HG02678 (cell line): ENCODE measurements at regions not wholly inside any gene's neighbourhood (a gene's known extent, or its start where the extent isn't known, plus 50 kb on each side); places are given as distances from the start of the nearest gene placed in this dataset.

Experiments
- ATAC-seq: cut with Tn5 transposase; IDR thresholded peaks from one replicate; pipeline ENCODE4 v1.9.1; 2021; ENCODE audit warnings: mild to moderate bottlenecking, moderate library complexity; ENCODE audit not compliant: unreplicated experiment

DNA sequence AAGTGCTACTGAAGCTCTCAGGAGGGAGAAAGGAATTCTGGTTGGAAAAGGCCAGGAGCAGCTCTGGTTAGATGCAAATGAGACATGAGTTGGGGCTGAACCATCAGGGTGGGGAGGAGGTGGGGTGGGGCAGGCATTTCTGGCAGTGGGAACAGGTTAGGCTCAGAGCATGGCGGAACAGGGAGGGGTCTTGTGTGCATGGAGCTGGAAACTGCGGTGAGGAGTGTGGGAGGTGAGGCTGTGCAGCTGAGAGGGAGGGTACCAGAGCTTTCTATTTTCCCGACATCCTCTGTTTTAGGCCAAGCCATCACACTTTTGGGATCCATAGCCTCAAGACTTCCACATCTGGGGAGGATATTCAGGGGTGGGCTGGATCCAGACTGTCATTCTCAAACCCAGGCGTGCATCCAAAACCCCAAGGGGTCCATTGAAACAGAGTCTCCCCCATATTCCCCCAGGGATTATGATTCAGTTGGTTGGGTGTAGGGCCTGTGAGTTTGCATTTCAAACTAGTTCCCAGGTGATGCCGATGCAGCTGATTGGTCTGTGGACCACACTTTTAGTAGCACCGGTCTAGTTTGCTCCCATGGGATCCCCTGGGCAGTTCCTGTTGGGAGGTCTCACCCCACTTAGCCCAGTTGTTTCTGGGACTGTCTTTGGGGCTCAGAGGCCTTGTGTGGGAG lies 100.9 kb upstream of the TLE3 start:
- no peak for ATAC-seq

DNA sequence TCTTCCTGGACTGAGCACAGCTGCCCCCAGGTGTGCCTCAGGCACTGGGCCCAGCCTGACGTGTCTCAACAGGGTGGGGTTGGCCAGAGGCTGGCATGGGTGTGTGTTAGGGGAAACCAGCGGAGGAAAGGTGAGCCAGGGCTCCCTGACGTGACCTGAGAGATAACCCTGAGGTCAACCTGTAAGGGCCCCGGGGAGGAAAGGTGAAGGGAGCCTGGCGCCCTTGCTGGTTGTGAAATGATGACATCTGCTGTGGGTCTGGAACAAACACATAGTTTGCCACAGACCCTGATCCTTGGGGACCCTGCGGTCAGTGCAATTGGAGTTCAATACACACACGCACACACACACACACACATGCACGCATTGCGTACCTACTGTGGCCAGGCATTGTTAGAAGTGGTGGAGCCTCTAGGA lies 100.2 kb upstream of the TLE3 start:
- ATAC-seq = no peak

DNA sequence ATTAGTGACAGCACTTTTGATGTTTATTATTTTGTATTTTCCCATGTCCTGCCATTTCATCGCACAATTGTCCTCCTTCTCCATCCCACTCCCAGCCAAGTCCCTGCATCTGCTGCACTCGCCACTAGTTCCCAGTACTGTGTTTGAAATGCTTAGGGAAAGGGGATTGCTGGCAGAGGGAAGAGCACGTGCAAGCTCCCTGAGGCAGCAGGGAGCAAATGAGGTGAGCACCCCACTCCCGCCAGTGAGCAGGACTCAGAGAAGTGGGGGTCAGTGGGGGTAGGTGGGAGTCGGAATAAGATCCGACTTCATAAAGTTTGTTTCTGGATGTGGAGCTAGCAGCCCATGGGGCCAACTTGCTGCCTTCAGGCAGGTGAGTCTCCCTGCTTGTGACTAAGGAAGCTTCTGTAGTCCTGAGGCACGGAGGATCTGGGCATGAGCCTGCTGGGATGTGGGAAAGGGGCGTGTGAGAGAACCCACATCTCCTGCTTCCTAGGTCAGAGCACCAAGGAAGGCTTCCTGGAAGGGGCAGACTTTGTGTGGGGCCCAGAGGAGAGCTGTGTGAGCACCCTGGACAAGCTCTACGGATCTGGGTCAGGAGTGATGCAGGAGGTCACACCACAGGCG lies 99.7 kb upstream of the TLE3 start:
- ATAC-seq = no peak

DNA sequence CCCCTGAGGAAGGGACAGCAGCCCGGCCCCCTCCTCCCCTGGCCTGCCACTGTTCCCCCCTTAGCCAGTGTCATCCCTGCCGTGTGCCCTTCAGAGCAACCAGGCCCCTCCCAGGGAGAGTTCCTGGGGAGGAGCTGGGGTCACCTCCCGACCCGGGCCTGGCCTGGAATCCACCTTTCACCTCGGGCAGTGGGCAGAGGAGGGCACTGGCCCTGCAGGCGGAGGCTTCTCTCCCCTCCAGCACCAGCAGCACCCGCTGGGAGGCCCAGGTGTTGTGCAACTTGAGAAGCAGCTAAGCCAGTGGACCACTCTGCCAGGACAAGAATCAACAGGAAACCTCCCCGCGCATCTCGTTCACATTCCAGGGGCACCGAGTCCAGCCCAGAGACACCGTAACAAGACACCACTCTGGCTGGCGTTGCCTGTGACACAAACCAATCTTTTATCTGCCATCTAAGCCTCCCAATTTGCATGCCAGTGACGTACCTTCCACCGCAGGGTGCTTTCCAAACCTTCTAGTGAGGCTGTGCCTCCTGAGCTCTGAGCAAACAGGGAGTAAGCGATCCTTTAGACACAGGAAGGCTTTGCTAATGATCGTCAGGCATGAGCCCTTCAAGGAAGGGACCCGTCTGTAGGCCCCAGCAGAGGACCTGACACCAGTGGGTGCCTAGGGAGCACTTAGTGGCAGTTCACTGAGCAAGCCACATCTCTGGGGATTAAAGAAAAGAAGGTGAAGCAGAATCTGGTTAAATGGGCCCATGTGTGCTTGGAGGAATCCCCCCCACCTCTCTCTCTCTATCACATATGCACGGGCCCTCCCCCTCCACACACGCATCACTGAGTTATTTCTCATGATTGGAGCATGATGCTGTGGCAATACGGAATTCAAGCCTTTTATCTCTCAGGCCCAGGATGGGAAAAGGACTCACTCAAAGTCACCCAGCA lies 98.9 kb upstream of the TLE3 start:
- peak; percentile 82 for ATAC-seq

DNA sequence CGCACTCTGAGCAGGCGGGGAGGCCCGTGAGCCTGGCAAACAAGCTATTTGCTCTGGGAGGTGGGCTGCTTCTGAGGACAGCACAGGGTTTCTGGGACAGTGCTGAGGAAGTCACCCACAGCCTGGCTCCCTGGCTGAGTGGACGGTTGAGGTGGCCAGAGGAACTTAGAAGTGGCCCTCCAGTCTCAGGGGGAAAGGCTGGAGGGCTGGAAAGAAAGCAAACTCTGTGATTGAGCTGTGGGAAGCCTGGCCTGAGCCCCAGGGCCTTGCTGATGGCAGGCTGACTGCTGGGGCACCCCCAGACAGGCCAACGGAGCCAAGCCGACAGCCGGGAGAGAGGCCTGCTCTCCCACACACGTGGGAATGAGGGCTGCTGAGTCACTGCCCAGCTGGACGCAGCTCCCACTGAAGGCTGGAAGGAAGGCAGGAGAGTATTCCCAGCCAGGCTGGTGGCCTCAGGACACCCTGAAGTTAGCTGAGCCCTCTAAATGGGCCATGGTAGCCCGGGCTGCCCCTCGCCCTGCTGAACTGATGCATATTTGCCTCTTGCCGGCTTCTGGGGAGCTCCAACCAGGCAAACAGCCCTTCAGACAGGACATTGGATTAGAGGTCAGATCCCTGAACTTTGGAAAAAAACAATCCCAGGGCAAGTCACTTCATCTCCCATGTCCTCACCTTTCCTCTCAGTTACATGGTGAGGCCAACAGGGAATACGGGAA lies 98.0 kb upstream of the TLE3 start:
- no peak for ATAC-seq

DNA sequence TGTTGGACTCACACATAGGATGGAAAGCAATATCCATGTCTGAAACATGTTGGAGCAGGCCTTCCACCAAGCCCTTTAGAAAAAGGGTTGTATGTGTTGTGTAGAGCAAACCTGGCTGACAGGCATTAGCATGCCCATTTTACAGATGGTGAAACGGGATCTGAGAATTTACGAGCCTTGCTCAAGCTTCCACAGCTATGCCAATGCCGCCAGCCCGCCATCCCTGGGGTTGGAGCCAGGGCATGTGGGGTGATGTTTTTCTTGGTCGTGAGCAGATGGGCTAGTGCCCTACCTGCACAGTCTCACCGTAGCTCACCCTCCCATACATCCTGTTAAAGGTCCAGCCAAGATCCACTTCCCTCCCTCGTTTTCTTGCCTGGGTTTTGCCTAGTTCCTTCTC lies 97.5 kb upstream of the TLE3 start:
- ATAC-seq = no peak

DNA sequence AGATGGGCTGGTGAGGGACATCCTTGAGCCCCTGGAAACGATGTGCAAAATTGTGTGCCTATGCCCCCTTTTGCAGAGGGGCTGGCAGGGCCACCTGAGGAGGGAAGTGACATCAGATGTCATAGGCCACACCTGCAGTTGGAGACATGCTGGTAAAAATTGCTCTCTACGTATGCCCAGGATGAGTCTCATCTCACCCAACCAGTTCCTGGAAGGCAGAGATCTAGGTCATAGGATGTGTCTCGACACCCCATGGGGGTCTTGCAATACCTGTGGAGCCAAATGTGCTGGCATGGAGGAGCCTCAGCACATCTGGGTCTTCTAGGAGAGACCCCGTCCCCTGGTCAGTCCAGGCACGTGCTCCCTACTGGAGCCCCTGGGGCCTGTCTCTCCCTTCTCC lies 96.5 kb upstream of the TLE3 start:
- ATAC-seq = no peak

DNA sequence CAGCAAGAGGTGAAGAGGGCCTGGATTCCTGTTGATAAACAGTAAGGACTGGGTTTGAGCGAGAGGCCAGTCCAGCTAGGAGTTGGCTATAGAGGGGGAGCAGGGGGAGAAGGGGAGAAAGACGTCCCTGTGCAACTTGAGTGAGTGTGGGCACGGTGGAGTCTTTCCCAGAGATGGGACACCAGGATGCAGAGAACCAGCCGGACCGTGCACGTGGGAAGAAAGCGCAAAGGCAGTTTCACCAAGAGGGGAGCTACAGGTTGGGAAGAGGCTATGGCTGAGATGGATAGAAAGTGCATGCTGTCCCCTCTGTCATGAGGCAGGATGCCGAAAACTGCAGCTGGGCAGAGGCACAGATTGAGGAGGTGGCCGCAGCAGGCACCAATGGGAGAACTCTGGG lies 96.0 kb upstream of the TLE3 start:
- ATAC-seq = no peak

DNA sequence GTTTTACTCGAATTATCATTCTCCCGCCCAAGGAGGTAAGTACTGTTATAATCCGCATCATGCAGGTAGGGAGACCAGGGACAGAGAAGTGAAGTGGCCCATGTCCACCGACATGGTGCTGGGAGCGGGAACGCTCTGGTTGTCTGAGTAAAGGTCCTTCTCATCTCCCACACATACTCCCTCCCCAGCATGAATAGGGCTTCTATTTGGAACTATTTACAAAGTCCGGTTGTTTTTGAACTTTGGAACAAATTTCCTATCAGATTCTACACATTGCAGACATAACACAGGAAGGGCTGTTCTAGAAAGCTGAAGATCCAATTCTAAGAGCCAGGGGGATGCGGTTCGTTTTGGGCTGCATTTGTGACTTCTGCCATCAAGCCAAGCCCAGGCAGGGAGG lies 94.8 kb upstream of the TLE3 start:
- no peak for ATAC-seq

DNA sequence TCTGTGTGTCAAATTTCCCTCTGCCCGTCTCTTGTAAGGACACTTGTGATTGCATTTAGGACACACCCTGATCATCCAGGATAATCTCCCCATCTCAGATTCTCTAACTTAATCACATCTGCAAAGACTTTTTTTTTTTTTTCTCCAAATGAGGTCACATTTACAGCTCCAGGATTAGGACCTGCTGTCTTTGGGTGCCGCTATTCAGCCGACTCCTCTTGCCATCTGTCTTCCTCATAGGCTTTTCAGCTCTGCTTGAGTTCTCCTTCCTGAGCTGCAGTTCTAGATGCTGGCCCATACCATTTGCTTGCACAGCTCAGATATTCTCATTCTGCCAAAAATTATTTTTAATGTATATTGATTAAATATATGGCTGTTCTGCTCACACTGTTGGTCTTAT lies 94.3 kb upstream of the TLE3 start:
- ATAC-seq = no peak

DNA sequence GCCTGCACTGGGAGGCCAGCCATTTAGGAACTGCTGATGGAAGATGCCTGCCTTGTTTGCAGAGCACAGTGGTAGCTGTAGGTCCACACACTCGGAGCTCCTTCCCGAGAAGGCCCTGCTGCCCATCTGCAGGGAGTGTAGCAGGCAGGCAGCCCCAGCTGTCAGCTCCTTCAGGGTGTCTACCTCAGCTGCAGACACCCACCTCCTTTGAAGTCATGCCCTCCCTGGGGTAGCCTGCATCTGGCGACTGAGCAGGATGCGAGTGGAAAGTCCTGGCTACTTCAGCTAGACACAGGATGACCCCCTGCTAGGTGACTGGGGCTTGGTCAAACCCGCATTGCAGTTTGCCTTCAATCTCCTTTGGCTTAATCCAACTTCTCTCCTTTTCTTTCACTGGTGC lies 93.2 kb upstream of the TLE3 start:
- ATAC-seq = no peak

DNA sequence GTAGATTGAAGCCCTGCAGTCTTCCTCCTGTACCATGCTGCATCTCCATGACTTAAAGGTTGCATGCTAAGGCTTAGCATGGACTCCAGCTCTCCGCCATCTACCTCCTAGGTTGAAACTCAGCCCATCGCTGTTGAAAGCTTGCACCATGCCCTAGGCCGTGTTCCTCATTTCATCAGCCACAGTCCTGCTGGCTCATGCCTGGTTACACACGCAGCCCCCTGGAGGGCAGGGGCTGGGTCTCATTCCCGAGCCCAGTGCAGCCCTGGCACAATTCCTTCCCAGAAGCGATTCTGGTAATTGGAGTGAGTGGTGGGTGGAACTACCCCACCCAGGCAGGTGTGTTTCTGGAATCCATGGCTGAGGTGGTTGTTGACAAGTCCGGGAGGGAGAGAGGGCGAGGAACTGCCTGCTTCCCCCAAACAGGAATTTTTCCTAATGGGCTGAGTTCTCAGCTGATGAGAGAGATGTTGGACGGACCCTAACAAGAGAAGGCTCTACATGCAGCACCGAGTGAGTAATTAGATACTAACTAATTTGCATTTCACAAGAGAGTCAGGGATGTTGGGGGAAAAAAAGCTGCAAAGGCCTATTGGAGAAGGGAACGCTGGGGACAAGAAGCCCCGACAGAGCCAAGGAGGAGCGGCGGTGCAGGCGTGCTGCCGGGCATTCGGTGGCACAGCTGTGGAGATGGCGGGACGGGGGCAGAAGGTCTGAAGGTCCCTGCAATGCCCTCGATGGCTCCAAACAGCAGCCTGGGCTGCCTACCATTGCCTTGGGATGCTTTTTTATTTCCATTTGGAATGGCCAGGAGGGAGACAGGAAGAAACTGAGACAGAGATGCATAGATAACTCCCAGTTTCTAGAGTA lies 92.3 kb upstream of the TLE3 start:
- ATAC-seq = no peak

DNA sequence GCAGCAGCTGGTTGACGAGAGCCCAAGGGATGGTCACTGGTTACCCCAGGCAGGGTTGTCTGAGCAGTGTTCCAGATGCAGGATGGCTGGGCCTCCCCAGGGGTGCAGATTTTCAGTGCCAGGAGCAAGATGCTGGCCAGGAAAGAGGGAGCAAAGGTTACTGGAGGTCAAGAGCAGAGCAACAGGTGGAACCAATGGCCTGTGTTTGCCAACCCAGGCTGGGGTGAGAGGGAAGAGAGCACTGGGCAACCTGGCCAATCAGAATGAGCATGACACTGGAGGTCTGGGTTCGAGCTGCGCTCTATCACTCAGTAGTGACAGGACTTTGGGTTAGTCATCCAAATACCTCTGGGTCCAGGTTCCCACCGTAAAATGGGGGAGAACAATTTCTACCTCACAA lies 90.6 kb upstream of the TLE3 start:
- ATAC-seq = no peak

DNA sequence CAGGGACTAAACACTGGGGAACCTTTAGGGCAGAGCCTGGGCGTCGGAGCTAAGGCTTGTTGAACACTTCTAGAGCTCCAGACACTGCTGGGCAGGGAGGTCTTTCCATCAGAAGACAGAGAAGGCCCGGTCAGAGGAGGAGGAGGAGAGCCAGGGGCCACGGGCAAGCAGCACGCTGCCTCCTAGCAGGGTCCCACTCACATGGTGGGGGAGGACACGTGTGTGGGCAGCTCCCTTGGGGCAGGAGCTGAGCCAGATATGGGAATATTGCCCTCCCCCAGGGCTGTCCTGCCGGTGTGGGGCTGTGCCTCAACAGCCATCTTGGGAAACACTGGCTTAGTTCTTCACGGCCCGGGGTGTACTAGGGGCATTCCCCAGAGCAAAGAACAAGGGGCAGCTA lies 89.6 kb upstream of the TLE3 start:
- no peak for ATAC-seq

DNA sequence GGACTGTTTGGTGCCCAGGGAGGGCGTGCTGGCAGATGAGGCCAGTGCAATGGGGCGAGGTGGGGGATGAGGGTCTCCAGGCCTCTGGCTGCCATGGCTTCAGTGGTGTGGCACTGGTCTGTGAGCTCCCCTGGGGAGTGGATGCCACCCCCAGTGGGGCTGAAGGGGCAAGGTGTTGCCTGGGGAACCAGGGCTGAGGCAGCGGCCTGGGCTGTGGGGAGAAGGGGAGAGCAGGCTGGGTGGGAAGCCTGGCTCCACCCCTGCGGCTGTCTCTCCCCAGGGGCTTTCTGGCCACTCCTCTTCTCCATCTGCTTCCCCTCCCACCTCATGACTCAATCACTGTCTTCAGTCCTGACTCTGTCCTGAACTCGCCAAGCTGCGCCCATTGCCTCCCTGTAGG lies 88.4 kb upstream of the TLE3 start:
- no peak for ATAC-seq

DNA sequence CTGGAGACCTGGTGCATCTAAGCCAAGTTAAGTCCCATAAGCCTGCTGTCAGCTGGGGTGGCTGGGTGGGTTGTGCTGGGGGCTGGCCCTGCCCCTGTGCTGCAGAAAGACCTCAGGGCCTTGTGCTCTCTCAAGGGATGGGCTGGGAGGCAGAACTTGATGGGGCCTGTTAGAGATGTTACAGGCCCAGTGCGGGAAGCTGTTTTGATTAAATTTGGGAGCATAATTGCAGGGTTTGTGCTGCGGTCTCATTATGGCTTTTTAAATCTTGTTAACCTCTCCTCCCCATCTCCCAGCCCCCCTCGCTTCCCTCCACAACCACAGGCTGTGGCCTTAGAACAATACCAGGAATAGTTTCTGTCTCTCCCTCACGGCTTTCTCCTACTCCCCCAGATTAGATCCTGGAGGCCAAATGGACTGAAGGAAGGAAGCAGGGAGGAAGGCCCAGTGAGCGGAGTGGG lies 87.6 kb upstream of the TLE3 start:
- no peak for ATAC-seq

DNA sequence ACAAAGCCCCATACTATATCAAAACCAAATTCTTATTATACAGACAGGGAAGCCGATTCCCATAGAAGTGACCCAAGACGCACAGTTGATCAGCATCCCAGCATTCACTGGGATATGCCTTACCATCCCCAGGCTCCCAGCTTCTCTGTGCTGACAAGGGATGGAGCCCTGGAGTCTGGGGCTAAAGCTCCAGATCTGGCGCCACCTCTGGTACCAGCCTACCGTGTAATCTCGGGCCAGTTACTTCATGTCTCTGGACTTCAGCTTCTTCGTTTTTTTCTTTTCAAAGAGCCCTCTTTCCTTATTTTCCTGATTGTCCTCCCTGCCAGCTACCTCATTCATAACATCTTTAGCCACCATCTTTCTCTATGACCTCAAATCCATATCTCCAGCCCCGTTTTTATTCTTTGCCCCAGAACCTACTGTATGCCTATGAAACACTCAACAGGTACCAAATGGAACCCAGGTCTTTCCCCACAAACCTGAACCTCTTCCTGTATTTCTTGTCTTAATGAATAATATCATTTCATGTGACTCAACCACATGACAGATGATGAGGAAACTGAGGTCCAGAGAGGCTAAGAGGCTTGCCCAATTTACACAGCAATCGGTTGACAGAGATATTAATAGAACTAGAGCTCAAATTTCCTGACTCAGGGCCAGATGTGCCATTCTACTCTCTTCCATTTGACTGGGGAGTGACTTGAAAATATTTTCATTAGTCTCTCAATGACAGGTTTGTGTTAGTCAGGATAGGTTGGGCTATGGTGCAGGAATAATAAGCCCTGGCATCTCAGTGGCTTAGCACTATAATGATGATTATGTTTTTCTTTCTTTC lies 85.4 kb upstream of the TLE3 start:
- no peak for ATAC-seq

DNA sequence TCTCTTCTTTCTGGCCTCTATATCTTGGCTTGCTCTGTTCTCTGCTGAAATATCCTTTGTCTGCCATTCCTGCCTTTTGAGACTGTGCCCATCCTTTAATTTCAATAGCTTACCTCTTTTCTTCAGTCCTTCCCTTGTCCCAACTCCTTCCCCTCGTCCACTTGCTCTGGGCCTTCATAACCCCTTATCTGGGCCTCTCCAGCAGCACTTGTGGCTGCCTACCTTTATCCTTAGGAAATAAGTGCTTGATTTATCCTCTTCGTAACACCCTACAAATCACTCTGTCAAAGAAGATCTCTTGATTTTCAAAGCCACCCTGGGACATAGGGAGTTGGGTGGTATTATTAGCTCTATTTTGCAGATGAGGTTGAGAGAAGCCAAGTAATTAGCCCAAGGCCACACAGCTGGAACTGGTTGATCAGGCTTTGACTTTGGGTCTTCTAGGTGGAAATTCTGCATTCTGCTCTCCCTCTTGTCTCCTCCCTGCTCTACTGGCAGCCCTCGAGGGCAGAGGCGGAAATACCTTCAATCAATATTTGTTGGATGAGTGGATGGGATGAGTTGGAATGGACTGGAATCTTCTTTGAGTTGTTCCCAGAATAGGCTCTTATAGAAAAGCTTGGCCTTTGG lies 84.0 kb upstream of the TLE3 start:
- no peak for ATAC-seq
